ENCODE measurements at regions not wholly inside any gene's neighbourhood (a gene's known extent, or its start where the extent isn't known, plus 50 kb on each side); places are given as distances from the start of the nearest gene placed in this dataset.

DNA sequence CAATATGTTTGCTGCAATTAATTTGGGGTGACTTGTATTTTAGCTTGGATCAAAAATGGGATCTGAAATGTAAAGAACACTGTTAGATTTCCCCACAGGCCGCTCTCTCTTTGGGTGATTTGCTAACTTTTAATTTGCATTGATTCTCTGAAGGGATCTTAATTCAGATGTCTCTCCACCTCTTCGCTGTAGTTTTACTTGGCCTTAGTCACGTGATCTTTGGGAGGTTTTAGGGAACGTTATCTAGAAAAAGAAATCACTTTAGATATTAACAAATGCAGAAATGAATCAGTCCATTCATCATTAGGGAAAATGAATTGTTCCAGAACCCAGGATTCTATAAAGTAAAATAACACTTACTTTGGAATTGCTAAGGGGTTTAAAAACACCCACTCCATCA, 390.2 kb downstream of the THBS2 start:
- TF ChIP-seq, protein P1, sequence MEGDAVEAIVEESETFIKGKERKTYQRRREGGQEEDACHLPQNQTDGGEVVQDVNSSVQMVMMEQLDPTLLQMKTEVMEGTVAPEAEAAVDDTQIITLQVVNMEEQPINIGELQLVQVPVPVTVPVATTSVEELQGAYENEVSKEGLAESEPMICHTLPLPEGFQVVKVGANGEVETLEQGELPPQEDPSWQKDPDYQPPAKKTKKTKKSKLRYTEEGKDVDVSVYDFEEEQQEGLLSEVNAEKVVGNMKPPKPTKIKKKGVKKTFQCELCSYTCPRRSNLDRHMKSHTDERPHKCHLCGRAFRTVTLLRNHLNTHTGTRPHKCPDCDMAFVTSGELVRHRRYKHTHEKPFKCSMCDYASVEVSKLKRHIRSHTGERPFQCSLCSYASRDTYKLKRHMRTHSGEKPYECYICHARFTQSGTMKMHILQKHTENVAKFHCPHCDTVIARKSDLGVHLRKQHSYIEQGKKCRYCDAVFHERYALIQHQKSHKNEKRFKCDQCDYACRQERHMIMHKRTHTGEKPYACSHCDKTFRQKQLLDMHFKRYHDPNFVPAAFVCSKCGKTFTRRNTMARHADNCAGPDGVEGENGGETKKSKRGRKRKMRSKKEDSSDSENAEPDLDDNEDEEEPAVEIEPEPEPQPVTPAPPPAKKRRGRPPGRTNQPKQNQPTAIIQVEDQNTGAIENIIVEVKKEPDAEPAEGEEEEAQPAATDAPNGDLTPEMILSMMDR (IDR thresholded peaks at IDR 0.05; ENCODE audit: insufficient read depth, low read depth, low read length): no peak
- TF ChIP-seq EZH2 (IDR thresholded peaks at IDR 0.05; ENCODE audit: insufficient read depth, low read length): no peak
